GM23338 (cell line): ENCODE measurements at regions not wholly inside any gene's neighbourhood (a gene's known extent, or its start where the extent isn't known, plus 50 kb on each side); places are given as distances from the start of the nearest gene placed in this dataset.

Experiments used
- ATAC-seq: fragments of 200-7000 bp; cut with Tn5 transposase; 3 replicates; pipeline ENCODE4 v1.9.1; 2020
- DNase-seq: peaks from one replicate; pipeline ENCODE4 v3.0.0-alpha.2; 2015; ENCODE audit warnings: low spot score
- H2AFZ ChIP-seq: fragments of 200-600 bp; sonication (generic); 2 replicates; pipeline ENCODE4 v1.8.0; 2016; ENCODE audit warnings: antibody characterized with exemption, mild to moderate bottlenecking, moderate library complexity
- H3F3A ChIP-seq: fragments of 200-600 bp; sonication (generic); replicated peaks from 2 replicates; pipeline ENCODE4 v1.8.0; 2017; ENCODE audit warnings: antibody characterized with exemption, mixed run types, low read depth
- H3K27ac ChIP-seq: fragments of 200-600 bp; sonication (generic); 2 replicates; pipeline ENCODE4 v1.6.1; 2016; ENCODE audit warnings: low read depth
- H3K27me3 ChIP-seq: fragments of 200-600 bp; sonication (generic); 2 replicates; pipeline ENCODE4 v1.8.0; 2016; ENCODE audit warnings: mild to moderate bottlenecking, mixed run types, moderate library complexity; ENCODE audit not compliant: insufficient read depth
- H3K36me3 ChIP-seq: fragments of 200-600 bp; sonication (generic); 2 replicates; pipeline ENCODE4 v1.8.0; 2016; ENCODE audit warnings: mild to moderate bottlenecking; ENCODE audit not compliant: insufficient read depth
- H3K4me1 ChIP-seq: fragments of 200-600 bp; sonication (generic); 2 replicates; pipeline ENCODE4 v1.8.0; 2016; ENCODE audit warnings: mild to moderate bottlenecking, moderate library complexity; ENCODE audit not compliant: insufficient read depth
- H3K4me2 ChIP-seq: fragments of 200-600 bp; sonication (generic); 2 replicates; pipeline ENCODE4 v1.7.1; 2017; ENCODE audit warnings: mixed run types
- H3K4me3 ChIP-seq: fragments of 200-600 bp; sonication (generic); 2 replicates; pipeline ENCODE4 v1.6.1; 2016; ENCODE audit warnings: mixed run types
- H3K79me2 ChIP-seq: fragments of 200-600 bp; sonication (generic); replicated peaks from 2 replicates; pipeline ENCODE4 v1.8.0; 2017; ENCODE audit warnings: mild to moderate bottlenecking; ENCODE audit not compliant: insufficient read depth
- H3K9me2 ChIP-seq: fragments of 200-600 bp; sonication (generic); 2 replicates; pipeline ENCODE4 v1.8.0; 2017; ENCODE audit not compliant: insufficient read depth
- H4K20me1 ChIP-seq: fragments of 200-600 bp; sonication (generic); replicated peaks from 2 replicates; pipeline ENCODE4 v1.8.0; 2017; ENCODE audit warnings: mild to moderate bottlenecking; ENCODE audit not compliant: insufficient read depth
- H3K27ac Mint-ChIP-seq: 2 replicates; pipeline ENCODE4 v1.8.0; 2020; ENCODE audit warnings: inconsistent platforms, mild to moderate bottlenecking, moderate library complexity, mixed read lengths
- H3K27me3 Mint-ChIP-seq: 3 replicates; pipeline ENCODE4 v1.8.0; 2022; ENCODE audit warnings: low read depth, mild to moderate bottlenecking, moderate library complexity, mixed read lengths, inconsistent platforms; ENCODE audit not compliant: insufficient read depth, poor library complexity
- H3K36me3 Mint-ChIP-seq: 3 replicates; pipeline ENCODE4 v1.8.0; 2021; ENCODE audit warnings: low read depth, mild to moderate bottlenecking, inconsistent platforms, moderate library complexity, mixed read lengths
- H3K4me1 Mint-ChIP-seq: 3 replicates; pipeline ENCODE4 v1.8.0; 2020; ENCODE audit warnings: mild to moderate bottlenecking, inconsistent platforms, mixed read lengths
- H3K4me3 Mint-ChIP-seq: 3 replicates; pipeline ENCODE4 v1.8.0; 2021; ENCODE audit warnings: moderate library complexity, mild to moderate bottlenecking, inconsistent platforms, mixed read lengths
- H3K9me3 Mint-ChIP-seq: 3 replicates; pipeline ENCODE4 v1.8.0; 2020; ENCODE audit warnings: moderate library complexity, mild to moderate bottlenecking, inconsistent platforms, mixed read lengths
- CREB1 ChIP-seq: fragments of 250-450 bp; sonication (Bioruptor Pico); IDR thresholded peaks from 2 replicates; pipeline ENCODE4 v1.5.0; 2020; ENCODE audit warnings: low read depth, mild to moderate bottlenecking, moderate library complexity
- EZH2 ChIP-seq: fragments of 200-600 bp; sonication (generic); IDR thresholded peaks from one replicate; pipeline ENCODE4 v1.8.0; 2017; ENCODE audit warnings: antibody characterized with exemption, mild to moderate bottlenecking, low read depth; ENCODE audit not compliant: unreplicated experiment
- EZH2phosphoT487 ChIP-seq: fragments of 200-600 bp; sonication (generic); IDR thresholded peaks from one replicate; pipeline ENCODE4 v1.8.1; 2018; ENCODE audit warnings: antibody characterized with exemption; ENCODE audit not compliant: unreplicated experiment
- JUNB ChIP-seq: IDR thresholded peaks from one replicate; pipeline ENCODE4 v1.6.1; 2016; ENCODE audit warnings: antibody characterized with exemption; ENCODE audit not compliant: unreplicated experiment
- NANOG ChIP-seq: IDR thresholded peaks from 2 replicates; pipeline ENCODE4 v1.6.1; 2016; ENCODE audit warnings: antibody characterized with exemption, borderline replicate concordance
- POLR2AphosphoS5 ChIP-seq: IDR thresholded peaks from 2 replicates; pipeline ENCODE4 v1.6.1; 2016; ENCODE audit warnings: antibody characterized with exemption, low read depth
- STAT1 ChIP-seq: IDR thresholded peaks from one replicate; pipeline ENCODE4 v1.6.1; 2016; ENCODE audit warnings: antibody characterized with exemption; ENCODE audit not compliant: unreplicated experiment
- ZNF114 ChIP-seq: fragments of 250-450 bp; sonication (Bioruptor Pico); IDR thresholded peaks from 2 replicates; pipeline ENCODE4 v1.5.0; 2020; ENCODE audit warnings: mild to moderate bottlenecking, moderate library complexity
- ZNF331 ChIP-seq: fragments of 250-450 bp; sonication (Bioruptor Pico); IDR thresholded peaks from 2 replicates; pipeline ENCODE4 v1.5.0; 2020; ENCODE audit warnings: low read depth, mild to moderate bottlenecking, moderate library complexity
- TF ChIP-seq, protein P1 (sequence below): IDR thresholded peaks from 2 replicates; pipeline ENCODE4 v1.6.1; 2016; ENCODE audit warnings: antibody characterized with exemption
- TF ChIP-seq, protein P2 (sequence below), 2 experiments: fragments of 200-600 bp in 1 of 2; sonication (generic) in 1 of 2; conservative IDR thresholded peaks; 2 replicates each; pipeline versions ENCODE4 v1.5.1 to v1.6.1; 2016 to 2017; ENCODE audit warnings: antibody characterized with exemption in 2 of 2, low read depth in 2 of 2, mild to moderate bottlenecking in 2 of 2, moderate library complexity in 1 of 2
- TF ChIP-seq, protein P3 (sequence below): IDR thresholded peaks from one replicate; pipeline ENCODE4 v1.6.1; 2018; ENCODE audit warnings: antibody characterized with exemption; ENCODE audit not compliant: unreplicated experiment
- TF ChIP-seq, protein P4 (sequence below): fragments of 250-450 bp; sonication (Bioruptor Pico); IDR thresholded peaks from 2 replicates; pipeline ENCODE4 v1.5.0; 2020; ENCODE audit warnings: mild to moderate bottlenecking, moderate library complexity

DNA sequence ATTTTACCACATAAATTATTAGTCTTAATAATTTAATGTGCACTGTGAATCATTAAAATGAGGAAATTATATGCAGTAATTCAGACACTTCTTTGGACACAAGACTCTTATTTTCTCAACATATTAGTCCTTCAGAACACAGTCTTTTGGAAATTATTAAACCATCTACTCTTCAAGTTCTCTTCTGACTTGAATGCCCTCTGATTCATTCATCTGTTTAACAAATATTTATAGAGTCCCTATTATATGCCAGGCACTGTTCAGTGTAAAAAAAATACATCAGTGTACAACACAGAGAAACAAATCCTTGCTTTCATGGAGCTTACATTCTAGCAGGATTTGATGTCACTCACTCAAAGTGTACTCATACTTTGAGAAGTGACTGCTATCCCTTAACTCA, 163.4 kb upstream of the IL12B start:
- H3K27me3 ChIP-seq: no peaks in the 10 kb centered on the region
- no peaks in the 10 kb centered on the region for H3K36me3 Mint-ChIP-seq
- H3K27me3 Mint-ChIP-seq: peaks cover 2% of the 10 kb centered on the region
- no peaks in the 10 kb centered on the region for H3F3A ChIP-seq
- H2AFZ ChIP-seq: no peak overlapping the region
- H3K36me3 ChIP-seq: no peaks in the 10 kb centered on the region
- H3K4me3 Mint-ChIP-seq: no peak overlapping the region
- H3K9me3 Mint-ChIP-seq: no peaks in the 10 kb centered on the region
- no peak overlapping the region for H3K4me3 ChIP-seq
- no peaks in the 10 kb centered on the region for H3K79me2 ChIP-seq
- DNase-seq (no peak), ATAC-seq (no peak)
- no peak overlapping the region for H3K4me2 ChIP-seq
- H3K4me1 ChIP-seq: no peaks in the 10 kb centered on the region
- H3K9me2 ChIP-seq: 0 out of 2 replicates have a peak, but pooled peaks cover 6% of the 10 kb centered on the region
- H3K27ac ChIP-seq: no peak overlapping the region
- TF ChIP-seq ZNF114 (no peak), EZH2 (no peak), CREB1 (CRISPR knock-in tag) (no peak), EZH2phosphoT487 (no peak), POLR2AphosphoS5 (no peak), JUNB (no peak), NANOG (no peak), STAT1 (no peak), ZNF331 (no peak)
- TF ChIP-seq, protein P1, sequence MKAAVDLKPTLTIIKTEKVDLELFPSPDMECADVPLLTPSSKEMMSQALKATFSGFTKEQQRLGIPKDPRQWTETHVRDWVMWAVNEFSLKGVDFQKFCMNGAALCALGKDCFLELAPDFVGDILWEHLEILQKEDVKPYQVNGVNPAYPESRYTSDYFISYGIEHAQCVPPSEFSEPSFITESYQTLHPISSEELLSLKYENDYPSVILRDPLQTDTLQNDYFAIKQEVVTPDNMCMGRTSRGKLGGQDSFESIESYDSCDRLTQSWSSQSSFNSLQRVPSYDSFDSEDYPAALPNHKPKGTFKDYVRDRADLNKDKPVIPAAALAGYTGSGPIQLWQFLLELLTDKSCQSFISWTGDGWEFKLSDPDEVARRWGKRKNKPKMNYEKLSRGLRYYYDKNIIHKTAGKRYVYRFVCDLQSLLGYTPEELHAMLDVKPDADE: no peak
- TF ChIP-seq, protein P2, sequence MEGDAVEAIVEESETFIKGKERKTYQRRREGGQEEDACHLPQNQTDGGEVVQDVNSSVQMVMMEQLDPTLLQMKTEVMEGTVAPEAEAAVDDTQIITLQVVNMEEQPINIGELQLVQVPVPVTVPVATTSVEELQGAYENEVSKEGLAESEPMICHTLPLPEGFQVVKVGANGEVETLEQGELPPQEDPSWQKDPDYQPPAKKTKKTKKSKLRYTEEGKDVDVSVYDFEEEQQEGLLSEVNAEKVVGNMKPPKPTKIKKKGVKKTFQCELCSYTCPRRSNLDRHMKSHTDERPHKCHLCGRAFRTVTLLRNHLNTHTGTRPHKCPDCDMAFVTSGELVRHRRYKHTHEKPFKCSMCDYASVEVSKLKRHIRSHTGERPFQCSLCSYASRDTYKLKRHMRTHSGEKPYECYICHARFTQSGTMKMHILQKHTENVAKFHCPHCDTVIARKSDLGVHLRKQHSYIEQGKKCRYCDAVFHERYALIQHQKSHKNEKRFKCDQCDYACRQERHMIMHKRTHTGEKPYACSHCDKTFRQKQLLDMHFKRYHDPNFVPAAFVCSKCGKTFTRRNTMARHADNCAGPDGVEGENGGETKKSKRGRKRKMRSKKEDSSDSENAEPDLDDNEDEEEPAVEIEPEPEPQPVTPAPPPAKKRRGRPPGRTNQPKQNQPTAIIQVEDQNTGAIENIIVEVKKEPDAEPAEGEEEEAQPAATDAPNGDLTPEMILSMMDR (conservative IDR thresholded peaks at IDR 0.05; ENCODE audit: low read depth in 2 of 2): no peak
- TF ChIP-seq, protein P3, sequence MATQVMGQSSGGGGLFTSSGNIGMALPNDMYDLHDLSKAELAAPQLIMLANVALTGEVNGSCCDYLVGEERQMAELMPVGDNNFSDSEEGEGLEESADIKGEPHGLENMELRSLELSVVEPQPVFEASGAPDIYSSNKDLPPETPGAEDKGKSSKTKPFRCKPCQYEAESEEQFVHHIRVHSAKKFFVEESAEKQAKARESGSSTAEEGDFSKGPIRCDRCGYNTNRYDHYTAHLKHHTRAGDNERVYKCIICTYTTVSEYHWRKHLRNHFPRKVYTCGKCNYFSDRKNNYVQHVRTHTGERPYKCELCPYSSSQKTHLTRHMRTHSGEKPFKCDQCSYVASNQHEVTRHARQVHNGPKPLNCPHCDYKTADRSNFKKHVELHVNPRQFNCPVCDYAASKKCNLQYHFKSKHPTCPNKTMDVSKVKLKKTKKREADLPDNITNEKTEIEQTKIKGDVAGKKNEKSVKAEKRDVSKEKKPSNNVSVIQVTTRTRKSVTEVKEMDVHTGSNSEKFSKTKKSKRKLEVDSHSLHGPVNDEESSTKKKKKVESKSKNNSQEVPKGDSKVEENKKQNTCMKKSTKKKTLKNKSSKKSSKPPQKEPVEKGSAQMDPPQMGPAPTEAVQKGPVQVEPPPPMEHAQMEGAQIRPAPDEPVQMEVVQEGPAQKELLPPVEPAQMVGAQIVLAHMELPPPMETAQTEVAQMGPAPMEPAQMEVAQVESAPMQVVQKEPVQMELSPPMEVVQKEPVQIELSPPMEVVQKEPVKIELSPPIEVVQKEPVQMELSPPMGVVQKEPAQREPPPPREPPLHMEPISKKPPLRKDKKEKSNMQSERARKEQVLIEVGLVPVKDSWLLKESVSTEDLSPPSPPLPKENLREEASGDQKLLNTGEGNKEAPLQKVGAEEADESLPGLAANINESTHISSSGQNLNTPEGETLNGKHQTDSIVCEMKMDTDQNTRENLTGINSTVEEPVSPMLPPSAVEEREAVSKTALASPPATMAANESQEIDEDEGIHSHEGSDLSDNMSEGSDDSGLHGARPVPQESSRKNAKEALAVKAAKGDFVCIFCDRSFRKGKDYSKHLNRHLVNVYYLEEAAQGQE: no peak
- TF ChIP-seq, protein P4, sequence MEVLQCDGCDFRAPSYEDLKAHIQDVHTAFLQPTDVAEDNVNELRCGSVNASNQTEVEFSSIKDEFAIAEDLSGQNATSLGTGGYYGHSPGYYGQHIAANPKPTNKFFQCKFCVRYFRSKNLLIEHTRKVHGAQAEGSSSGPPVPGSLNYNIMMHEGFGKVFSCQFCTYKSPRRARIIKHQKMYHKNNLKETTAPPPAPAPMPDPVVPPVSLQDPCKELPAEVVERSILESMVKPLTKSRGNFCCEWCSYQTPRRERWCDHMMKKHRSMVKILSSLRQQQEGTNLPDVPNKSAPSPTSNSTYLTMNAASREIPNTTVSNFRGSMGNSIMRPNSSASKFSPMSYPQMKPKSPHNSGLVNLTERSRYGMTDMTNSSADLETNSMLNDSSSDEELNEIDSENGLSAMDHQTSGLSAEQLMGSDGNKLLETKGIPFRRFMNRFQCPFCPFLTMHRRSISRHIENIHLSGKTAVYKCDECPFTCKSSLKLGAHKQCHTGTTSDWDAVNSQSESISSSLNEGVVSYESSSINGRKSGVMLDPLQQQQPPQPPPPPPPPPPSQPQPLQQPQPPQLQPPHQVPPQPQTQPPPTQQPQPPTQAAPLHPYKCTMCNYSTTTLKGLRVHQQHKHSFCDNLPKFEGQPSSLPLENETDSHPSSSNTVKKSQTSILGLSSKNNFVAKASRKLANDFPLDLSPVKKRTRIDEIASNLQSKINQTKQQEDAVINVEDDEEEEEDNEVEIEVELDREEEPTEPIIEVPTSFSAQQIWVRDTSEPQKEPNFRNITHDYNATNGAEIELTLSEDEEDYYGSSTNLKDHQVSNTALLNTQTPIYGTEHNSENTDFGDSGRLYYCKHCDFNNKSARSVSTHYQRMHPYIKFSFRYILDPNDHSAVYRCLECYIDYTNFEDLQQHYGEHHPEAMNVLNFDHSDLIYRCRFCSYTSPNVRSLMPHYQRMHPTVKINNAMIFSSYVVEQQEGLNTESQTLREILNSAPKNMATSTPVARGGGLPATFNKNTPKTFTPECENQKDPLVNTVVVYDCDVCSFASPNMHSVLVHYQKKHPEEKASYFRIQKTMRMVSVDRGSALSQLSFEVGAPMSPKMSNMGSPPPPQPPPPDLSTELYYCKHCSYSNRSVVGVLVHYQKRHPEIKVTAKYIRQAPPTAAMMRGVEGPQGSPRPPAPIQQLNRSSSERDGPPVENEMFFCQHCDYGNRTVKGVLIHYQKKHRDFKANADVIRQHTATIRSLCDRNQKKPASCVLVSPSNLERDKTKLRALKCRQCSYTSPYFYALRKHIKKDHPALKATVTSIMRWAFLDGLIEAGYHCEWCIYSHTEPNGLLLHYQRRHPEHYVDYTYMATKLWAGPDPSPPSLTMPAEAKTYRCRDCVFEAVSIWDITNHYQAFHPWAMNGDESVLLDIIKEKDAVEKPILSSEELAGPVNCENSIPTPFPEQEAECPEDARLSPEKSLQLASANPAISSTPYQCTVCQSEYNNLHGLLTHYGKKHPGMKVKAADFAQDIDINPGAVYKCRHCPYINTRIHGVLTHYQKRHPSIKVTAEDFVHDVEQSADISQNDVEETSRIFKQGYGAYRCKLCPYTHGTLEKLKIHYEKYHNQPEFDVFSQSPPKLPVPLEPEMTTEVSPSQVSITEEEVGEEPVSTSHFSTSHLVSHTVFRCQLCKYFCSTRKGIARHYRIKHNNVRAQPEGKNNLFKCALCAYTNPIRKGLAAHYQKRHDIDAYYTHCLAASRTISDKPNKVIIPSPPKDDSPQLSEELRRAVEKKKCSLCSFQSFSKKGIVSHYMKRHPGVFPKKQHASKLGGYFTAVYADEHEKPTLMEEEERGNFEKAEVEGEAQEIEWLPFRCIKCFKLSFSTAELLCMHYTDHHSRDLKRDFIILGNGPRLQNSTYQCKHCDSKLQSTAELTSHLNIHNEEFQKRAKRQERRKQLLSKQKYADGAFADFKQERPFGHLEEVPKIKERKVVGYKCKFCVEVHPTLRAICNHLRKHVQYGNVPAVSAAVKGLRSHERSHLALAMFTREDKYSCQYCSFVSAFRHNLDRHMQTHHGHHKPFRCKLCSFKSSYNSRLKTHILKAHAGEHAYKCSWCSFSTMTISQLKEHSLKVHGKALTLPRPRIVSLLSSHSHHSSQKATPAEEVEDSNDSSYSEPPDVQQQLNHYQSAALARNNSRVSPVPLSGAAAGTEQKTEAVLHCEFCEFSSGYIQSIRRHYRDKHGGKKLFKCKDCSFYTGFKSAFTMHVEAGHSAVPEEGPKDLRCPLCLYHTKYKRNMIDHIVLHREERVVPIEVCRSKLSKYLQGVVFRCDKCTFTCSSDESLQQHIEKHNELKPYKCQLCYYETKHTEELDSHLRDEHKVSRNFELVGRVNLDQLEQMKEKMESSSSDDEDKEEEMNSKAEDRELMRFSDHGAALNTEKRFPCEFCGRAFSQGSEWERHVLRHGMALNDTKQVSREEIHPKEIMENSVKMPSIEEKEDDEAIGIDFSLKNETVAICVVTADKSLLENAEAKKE (CRISPR knock-in tag): no peak
- H3K4me1 Mint-ChIP-seq: peaks cover 8% of the 10 kb centered on the region
- no peak overlapping the region for H3K27ac Mint-ChIP-seq
- H4K20me1 ChIP-seq: no peaks in the 10 kb centered on the region
